HepG2 (cell line): ENCODE measurements at regions not wholly inside any gene's neighbourhood (a gene's known extent, or its start where the extent isn't known, plus 50 kb on each side); places are given as distances from the start of the nearest gene placed in this dataset.

Source experiments
- ATAC-seq: fragments of 200-7000 bp; cut with Tn5 transposase; 3 replicates; pipeline ENCODE4 v1.9.1; 2020; ENCODE audit warnings: mild to moderate bottlenecking, moderate library complexity
- BruUV-seq: library from RNA; stranded (reverse); fragments of 400-500 nt; replicated peaks from 2 replicates; lab custom pipeline; 2021; lab: Mats Ljungman, UMichigan
- CTCF ChIA-PET: fragments of 300-600 bp; formaldehyde crosslinking; extraction: SDS; loops from one replicate; lab custom pipeline; 2021; ENCODE audit warnings: low total read pairs, inconsistent platforms, low intra/inter-chr PET ratio; lab: Yijun Ruan, JAX
- POLR2A ChIA-PET: fragments of 350-600 bp; sonication (Branson Sonifier 250); formaldehyde crosslinking; loops from one replicate; lab custom pipeline; 2020; ENCODE audit warnings: antibody characterized with exemption, inconsistent platforms; lab: Yijun Ruan, JAX
- DNase-seq: peaks from one replicate; pipeline ENCODE4 v3.0.0-alpha.2; 2015; ENCODE audit warnings: low spot score
- FAIRE-seq: peaks from 3 replicates; lab custom pipeline; 2011; peaks lifted over from hg19 to GRCh38; lab: Jason Lieb, UNC
- H2AFZ ChIP-seq: one replicate; pipeline ENCODE4 v1.6.1; 2011; ENCODE audit warnings: low read length, inconsistent platforms
- H3K27ac ChIP-seq: fragments of 300-600 bp; 3 replicates; pipeline ENCODE4 v1.8.0; 2011; ENCODE audit warnings: mixed run types, mild to moderate bottlenecking, mixed read lengths, low read length, inconsistent platforms; ENCODE audit not compliant: insufficient read depth; ENCODE audit errors: extremely low read length
- H3K27me3 ChIP-seq, 2 experiments: fragments of 200-600 bp in 1 of 2; 2 replicates in 1 of 2; 3 replicates in 1 of 2; pipeline versions ENCODE4 v1.6.0 to v1.8.0; 2011; ENCODE audit warnings: low read length in 2 of 2, mild to moderate bottlenecking in 2 of 2, moderate library complexity in 2 of 2, inconsistent platforms in 1 of 2; ENCODE audit not compliant: insufficient read depth in 2 of 2, control insufficient read depth in 1 of 2
- H3K36me3 ChIP-seq, 2 experiments: fragments of 200-600 bp in 1 of 2; replicated peaks in 1 of 2; 2 replicates in 1 of 2; 3 replicates in 1 of 2; pipeline versions ENCODE4 v1.5.1 to v1.8.0; 2011; ENCODE audit warnings: low read length in 2 of 2, inconsistent platforms in 1 of 2; ENCODE audit not compliant: insufficient read depth in 2 of 2, control insufficient read depth in 1 of 2
- H3K4me1 ChIP-seq: 2 replicates; pipeline ENCODE4 v1.5.1; 2012; ENCODE audit warnings: low read length, inconsistent platforms; ENCODE audit not compliant: insufficient read depth
- H3K4me2 ChIP-seq: 2 replicates; pipeline ENCODE4 v1.6.0; 2011; ENCODE audit warnings: low read depth, low read length, inconsistent platforms
- H3K4me3 ChIP-seq, 3 experiments: fragments of 200-600 bp in 1 of 3; sonication (generic), shearing (Covaris generic) in 1 of 3; replicated peaks in 1 of 3; 2 replicates each; pipeline ENCODE4 v1.5.1; 2011 to 2016; ENCODE audit warnings: low read length in 3 of 3, inconsistent platforms in 2 of 3, low read depth in 2 of 3, mild to moderate bottlenecking in 2 of 3, control low read depth in 1 of 3, mixed read lengths in 1 of 3; ENCODE audit not compliant: insufficient read depth in 1 of 3
- H3K79me2 ChIP-seq: one replicate; pipeline ENCODE4 v1.6.1; 2011; ENCODE audit warnings: low read length, inconsistent platforms; ENCODE audit not compliant: insufficient read depth
- H3K9ac ChIP-seq: 2 replicates; pipeline ENCODE4 v1.6.0; 2011; ENCODE audit warnings: mild to moderate bottlenecking, low read depth, low read length, inconsistent platforms; ENCODE audit not compliant: insufficient read depth
- H3K9me3 ChIP-seq: 2 replicates; pipeline ENCODE4 v1.5.1; 2012; ENCODE audit warnings: mild to moderate bottlenecking, low read length
- H4K20me1 ChIP-seq: 2 replicates; pipeline ENCODE4 v1.6.0; 2011; ENCODE audit warnings: inconsistent platforms, mild to moderate bottlenecking, low read length, moderate library complexity; ENCODE audit not compliant: insufficient read depth
- AKAP8 ChIP-seq: sonication (generic); formaldehyde crosslinking; IDR thresholded peaks from 2 replicates; pipeline ENCODE4 v1.5.1; 2020; ENCODE audit warnings: mild to moderate bottlenecking, missing genetic modification reagents
- ATF5 ChIP-seq: sonication (generic); formaldehyde crosslinking; IDR thresholded peaks from 2 replicates; pipeline ENCODE4 v1.4.0; 2020; ENCODE audit warnings: mild to moderate bottlenecking, low read depth, missing genetic modification reagents
- ATF6 ChIP-seq: sonication (generic); formaldehyde crosslinking; conservative IDR thresholded peaks from 2 replicates; pipeline ENCODE4 v1.4.0; 2020; ENCODE audit warnings: missing genetic modification reagents
- BATF2 ChIP-seq: sonication (generic); formaldehyde crosslinking; IDR thresholded peaks from 2 replicates; pipeline ENCODE4 v1.8.0; 2022; ENCODE audit warnings: mild to moderate bottlenecking, missing genetic modification reagents, moderate library complexity
- CHD2 ChIP-seq: IDR thresholded peaks from 2 replicates; pipeline ENCODE4 v1.6.1; 2011; ENCODE audit warnings: low read depth, low read length, improper control_type of control experiment
- FOSL2 ChIP-seq: sonication (generic); formaldehyde crosslinking; IDR thresholded peaks from 2 replicates; pipeline ENCODE4 v1.4.0; 2020; ENCODE audit warnings: missing genetic modification reagents
- HBP1 ChIP-seq: IDR thresholded peaks from 2 replicates; pipeline ENCODE4 v1.6.1; 2016; ENCODE audit warnings: low read depth, control low read depth
- KLF13 ChIP-seq: sonication (generic); formaldehyde crosslinking; IDR thresholded peaks from 2 replicates; pipeline ENCODE4 v1.4.0; 2020; ENCODE audit warnings: mild to moderate bottlenecking, missing genetic modification reagents
- PAX8 ChIP-seq: sonication (generic); formaldehyde crosslinking; IDR thresholded peaks from 2 replicates; pipeline ENCODE4 v1.8.0; 2022; ENCODE audit warnings: mild to moderate bottlenecking, missing genetic modification reagents, borderline replicate concordance
- RARG ChIP-seq: sonication (generic); formaldehyde crosslinking; IDR thresholded peaks from 2 replicates; pipeline ENCODE4 v1.4.0; 2020; ENCODE audit warnings: low read depth, mild to moderate bottlenecking, missing genetic modification reagents
- RFX3 ChIP-seq: IDR thresholded peaks from 2 replicates; pipeline ENCODE4 v1.6.1; 2016; ENCODE audit warnings: missing biosample characterization, missing genetic modification reagents
- ZBTB33 ChIP-seq: sonication (generic); formaldehyde crosslinking; IDR thresholded peaks from 2 replicates; pipeline ENCODE4 v1.4.0; 2020; ENCODE audit warnings: missing genetic modification reagents
- ZNF121 ChIP-seq: sonication (generic); formaldehyde crosslinking; IDR thresholded peaks from 2 replicates; pipeline ENCODE4 v1.5.0; 2020; ENCODE audit warnings: mild to moderate bottlenecking, missing genetic modification reagents
- ZNF124 ChIP-seq: sonication (generic); formaldehyde crosslinking; IDR thresholded peaks from 2 replicates; pipeline ENCODE4 v1.4.0; 2020; ENCODE audit warnings: missing genetic modification reagents
- ZNF432 ChIP-seq: sonication (generic); formaldehyde crosslinking; IDR thresholded peaks from 2 replicates; pipeline ENCODE4 v1.5.0; 2020; ENCODE audit warnings: missing genetic modification reagents, mild to moderate bottlenecking, borderline replicate concordance
- ZNF563 ChIP-seq: sonication (generic); formaldehyde crosslinking; IDR thresholded peaks from 2 replicates; pipeline ENCODE4 v1.8.0; 2022; ENCODE audit warnings: mild to moderate bottlenecking, moderate library complexity, missing genetic modification reagents
- ZNF670 ChIP-seq: sonication (generic); formaldehyde crosslinking; IDR thresholded peaks from 2 replicates; pipeline ENCODE4 v1.8.0; 2022; ENCODE audit warnings: mild to moderate bottlenecking, missing genetic modification reagents, borderline replicate concordance
- ZNF737 ChIP-seq: sonication (generic); formaldehyde crosslinking; IDR thresholded peaks from 2 replicates; pipeline ENCODE4 v1.5.0; 2020; ENCODE audit warnings: missing genetic modification reagents, mild to moderate bottlenecking, borderline replicate concordance
- WGBS: methylation state at CpG from one replicate; pipeline ENCODE4 v1.1.6; 2017; ENCODE audit warnings: low lambda C conversion rate; 5-methylcytosine and 5-hydroxymethylcytosine counted together
- in situ Hi-C: cut with HindIII; loops from 2 replicates; pipeline ENCODE4 v1.10.0; 2017; ENCODE audit warnings: low pct_unique_long_range_greater_than_20kb; ENCODE audit not compliant: extremely low pct_ligation_motif_present
- intact Hi-C: fragments of 100-400 bp; cut with micrococcal nuclease; formaldehyde crosslinking; loops from one replicate; pipeline ENCODE4 v1.10.0; 2022; ENCODE audit not compliant: unreplicated experiment

- TF ChIP-seq ZNF432 (CRISPR knock-in tag) = no peak
- no peak for TF ChIP-seq RFX3
- TF ChIP-seq ATF5 = no peak
- no peak for TF ChIP-seq KLF13
- no peak for TF ChIP-seq ZBTB33
Measured at GRCh38 chr2:36068086-36068485, 287.5 kb upstream of the CRIM1 start (continued).

- 6% methylated on average over 4 of the region's 4 CpGs for WGBS
- H3K27me3 ChIP-seq = no peaks in the 10 kb centered on the region; a peak in 1 of 5 replicates
- no peak for FAIRE-seq
- no peak for TF ChIP-seq ATF6 (CRISPR knock-in tag)
- no peak for TF ChIP-seq BATF2 (CRISPR knock-in tag)
- no peak for TF ChIP-seq AKAP8
- no peak for TF ChIP-seq FOSL2
- no peak for TF ChIP-seq ZNF121 (CRISPR knock-in tag)
- TF ChIP-seq ZNF563 (CRISPR knock-in tag) = no peak
- no peak for TF ChIP-seq ZNF737 (CRISPR knock-in tag)
- no peak for TF ChIP-seq PAX8 (CRISPR knock-in tag)
- no peak for TF ChIP-seq ZNF670 (CRISPR knock-in tag)
- no peak for TF ChIP-seq RARG (CRISPR knock-in tag)
- TF ChIP-seq CHD2 = no peak
- TF ChIP-seq HBP1 (CRISPR knock-in tag) = no peak
- TF ChIP-seq ZNF124 (CRISPR knock-in tag) = no peak
Measured at GRCh38 chr2:36060133-36060532, 295.4 kb upstream of the CRIM1 start.

More at GRCh38 chr2:36060133-36060532, 295.4 kb upstream of the CRIM1 start:
- no peak overlapping the region for H3K9ac ChIP-seq
- in situ Hi-C loops (no loop called here), intact Hi-C loops (no loop called here)
- no peaks in the 10 kb centered on the region for H3K36me3 ChIP-seq
- ATAC-seq (no peak), DNase-seq (no peak)
- no TSS peak for BruUV-seq
- H3K4me2 ChIP-seq = no peak overlapping the region
- no peaks in the 10 kb centered on the region for H3K79me2 ChIP-seq
- H3K27ac ChIP-seq = no peak overlapping the region
- H2AFZ ChIP-seq = no peak overlapping the region
- ChIA-PET POLR2A (no interaction called here), CTCF (no interaction called here)
- no peak overlapping the region for H3K4me3 ChIP-seq
- no peaks in the 10 kb centered on the region for H3K4me1 ChIP-seq
- H3K9me3 ChIP-seq = no peaks in the 10 kb centered on the region
- H4K20me1 ChIP-seq = no peaks in the 10 kb centered on the region
